ENCODE measurements at regions not wholly inside any gene's neighbourhood (a gene's known extent, or its start where the extent isn't known, plus 50 kb on each side); places are given as distances from the start of the nearest gene placed in this dataset.
"Not testable (repeated sequence)": the region's sequence is repeated elsewhere in the genome, so short reads cannot be mapped to it uniquely, and the experiment has no call there.

- no peak for FAIRE-seq
Measured at GRCh38 chr2:175872721-175873120, 129.3 kb downstream of the LNPK start.

GRCh38 chr2:175872005-175872348 lies 130.1 kb downstream of the LNPK start:
- FAIRE-seq, result no peak

- no peak for FAIRE-seq
Measured at GRCh38 chr2:175871331-175872004, 130.6 kb downstream of the LNPK start.

GRCh38 chr2:175865716-175866115 lies 136.4 kb downstream of the LNPK start:
- FAIRE-seq, result no peak

GRCh38 chr2:175864137-175864850 lies 137.8 kb downstream of the LNPK start:
- FAIRE-seq, result no peak

GRCh38 chr2:175861958-175862357 lies 140.1 kb downstream of the LNPK start:
- FAIRE-seq, result no peak

GRCh38 chr2:175855794-175856453 lies 146.1 kb downstream of the LNPK start:
- no peak for FAIRE-seq

GRCh38 chr2:175855236-175855635 lies 146.8 kb downstream of the LNPK start:
- FAIRE-seq, result no peak

GRCh38 chr2:175854665-175855064 lies 147.4 kb downstream of the LNPK start:
- FAIRE-seq, result no peak

- no peak for FAIRE-seq
Measured at GRCh38 chr2:175854129-175854528, 147.9 kb downstream of the LNPK start.

- no peak for FAIRE-seq
Measured at GRCh38 chr2:175853616-175853890, 148.5 kb downstream of the LNPK start.

GRCh38 chr2:175852879-175853615 lies 149.0 kb downstream of the LNPK start:
- no peak for FAIRE-seq

- no peak for FAIRE-seq
Measured at GRCh38 chr2:175847128-175847527, 154.9 kb downstream of the LNPK start.

GRCh38 chr2:175844169-175844568 lies 157.9 kb downstream of the LNPK start:
- FAIRE-seq, result no peak

- FAIRE-seq, result no peak
Measured at GRCh38 chr2:175843625-175844024, 158.4 kb downstream of the LNPK start.

- no peak for FAIRE-seq
Measured at GRCh38 chr2:175842996-175843395, 159.1 kb downstream of the LNPK start.

- FAIRE-seq, result not testable (repeated sequence)
Measured at GRCh38 chr2:175840765-175841164, 161.3 kb downstream of the LNPK start.

- no peak for FAIRE-seq
Measured at GRCh38 chr2:175840256-175840655, 161.8 kb downstream of the LNPK start.

GRCh38 chr2:175838979-175839378 lies 163.1 kb downstream of the LNPK start:
- no peak for FAIRE-seq

GRCh38 chr2:175837046-175837445 lies 165.0 kb downstream of the LNPK start:
- no peak for FAIRE-seq

- no peak for FAIRE-seq
Measured at GRCh38 chr2:175836361-175836760, 165.7 kb downstream of the LNPK start.

GRCh38 chr2:175834477-175834876 lies 167.6 kb downstream of the LNPK start:
- FAIRE-seq, result no peak

- FAIRE-seq, result no peak
Measured at GRCh38 chr2:175832866-175833265, 169.2 kb downstream of the LNPK start.

- FAIRE-seq, result no peak
Measured at GRCh38 chr2:175829741-175830140, 172.3 kb downstream of the LNPK start.

All from TTC549 (cell line).